ENCODE measurements at regions not wholly inside any gene's neighbourhood (a gene's known extent, or its start where the extent isn't known, plus 50 kb on each side); places are given as distances from the start of the nearest gene placed in this dataset.

- in situ Hi-C loops (cut with MboI; ENCODE audit: low sequenced_read_pairs): no loop called here
- no peak overlapping the region for H3K14ac ChIP-seq (replicated peaks; ENCODE audit: low read depth, low read length)
- H3K36me3 ChIP-seq (ENCODE audit: control insufficient read depth, insufficient read depth, low read length): no peaks in the 10 kb centered on the region
- H4K20me1 ChIP-seq (ENCODE audit: insufficient read depth, low read length): no peaks in the 10 kb centered on the region
- CTCF ChIA-PET: interaction anchor here (0.6 kb wide), 1 partner anchor 705 kb away, joined by 5 read pairs; no protein-coding TSS in a partner anchor
- H2BK20ac ChIP-seq (ENCODE audit: low read depth, low read length): no peak overlapping the region
- no peak for DNase-seq
- no peak overlapping the region for H2BK120ac ChIP-seq (ENCODE audit: low read depth, low read length)
- H2AK9ac ChIP-seq (replicated peaks; ENCODE audit: low read depth, low read length, poor library complexity): no peak overlapping the region
- no peaks in the 10 kb centered on the region for H3K9me1 ChIP-seq (ENCODE audit: insufficient read depth, low read length)
- no peak overlapping the region for H3K4me2 ChIP-seq (ENCODE audit: low read depth, low read length)
- H3K27ac ChIP-seq (ENCODE audit: insufficient read depth, low read length): no peak overlapping the region
- ATAC-seq (ENCODE audit: low read depth): no peak
- whole genome bisulfite sequencing, 2 experiments (ENCODE audit: extremely low coverage in 2 of 2, insufficient read length in 1 of 2): 49% methylated on average over 2 of the region's 3 CpGs; no CpG with 5 or more reads in 1 of the 2 experiments
- TF ChIP-seq RCOR1 (IDR thresholded peaks at IDR 0.05; ENCODE audit: insufficient replicate concordance, low read length): no peak
- no peak for TF ChIP-seq POLR2A (IDR thresholded peaks at IDR 0.05; ENCODE audit: low read depth, low read length)
- TF ChIP-seq CEBPB (IDR thresholded peaks at IDR 0.05; ENCODE audit: low read depth, low read length): no peak
- TF ChIP-seq, protein P1, sequence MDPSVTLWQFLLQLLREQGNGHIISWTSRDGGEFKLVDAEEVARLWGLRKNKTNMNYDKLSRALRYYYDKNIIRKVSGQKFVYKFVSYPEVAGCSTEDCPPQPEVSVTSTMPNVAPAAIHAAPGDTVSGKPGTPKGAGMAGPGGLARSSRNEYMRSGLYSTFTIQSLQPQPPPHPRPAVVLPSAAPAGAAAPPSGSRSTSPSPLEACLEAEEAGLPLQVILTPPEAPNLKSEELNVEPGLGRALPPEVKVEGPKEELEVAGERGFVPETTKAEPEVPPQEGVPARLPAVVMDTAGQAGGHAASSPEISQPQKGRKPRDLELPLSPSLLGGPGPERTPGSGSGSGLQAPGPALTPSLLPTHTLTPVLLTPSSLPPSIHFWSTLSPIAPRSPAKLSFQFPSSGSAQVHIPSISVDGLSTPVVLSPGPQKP (IDR thresholded peaks at IDR 0.05; ENCODE audit: borderline replicate concordance, low read depth, low read length): no peak
- no peak for TF ChIP-seq SMC3 (IDR thresholded peaks at IDR 0.05; ENCODE audit: low read depth, low read length)
- no peak for TF ChIP-seq CTCF (conservative IDR thresholded peaks at IDR 0.05; ENCODE audit: low read depth, low read length)
- no peak for TF ChIP-seq MAZ (IDR thresholded peaks at IDR 0.05; ENCODE audit: borderline replicate concordance, low read depth, low read length)
- no peak for TF ChIP-seq NFE2L2 (IDR thresholded peaks at IDR 0.05; ENCODE audit: low read depth, low read length)
- no peak for TF ChIP-seq RAD21 (IDR thresholded peaks at IDR 0.05; ENCODE audit: low read length)
- TF ChIP-seq RFX5 (IDR thresholded peaks at IDR 0.05; ENCODE audit: low read depth, low read length): no peak
- no peak for TF ChIP-seq MXI1 (IDR thresholded peaks at IDR 0.05; ENCODE audit: borderline replicate concordance, low read depth, low read length)
- H3K18ac ChIP-seq (ENCODE audit: low read depth, low read length): no peak overlapping the region
- no peak overlapping the region for H2BK15ac ChIP-seq (ENCODE audit: low read depth, low read length)
- no peak overlapping the region for H2AFZ ChIP-seq (replicated peaks; ENCODE audit: low read length, poor library complexity)
- H3K79me1 ChIP-seq (ENCODE audit: low read depth in 1 of 2, low read length in 2 of 2): no peaks in the 10 kb centered on the region
- no peak overlapping the region for H3K23ac ChIP-seq (ENCODE audit: low read depth, low read length)
- H4K8ac ChIP-seq (ENCODE audit: low read depth in 2 of 2, low read length in 2 of 2): no peak overlapping the region
- H3K4me1 ChIP-seq (ENCODE audit: control insufficient read depth, insufficient read depth, low read length): no peaks in the 10 kb centered on the region
- POLR2A ChIA-PET (ENCODE audit: unreplicated experiment): no interaction called here
- dilution Hi-C loops (cut with HindIII; ENCODE audit: low sequenced_read_pairs, unreplicated experiment): no loop called here
- no peaks in the 10 kb centered on the region for H3K27me3 ChIP-seq (ENCODE audit: control insufficient read depth, insufficient read depth, low read length)
- intact Hi-C loops (cut with micrococcal nuclease): no loop called here
- peaks cover 20% of the 10 kb centered on the region for H3K9me3 ChIP-seq (ENCODE audit: control insufficient read depth, insufficient read depth, low read length)
- no peak overlapping the region for H2AK5ac ChIP-seq (ENCODE audit: low read depth, low read length)
- BruUV-seq (replicated peaks): no TSS peak
- H4K91ac ChIP-seq (ENCODE audit: insufficient read depth, low read depth, low read length): no peak overlapping the region
- no peak overlapping the region for H4K5ac ChIP-seq (ENCODE audit: low read depth, low read length)
- H2BK5ac ChIP-seq (ENCODE audit: low read depth, low read length, poor library complexity, severe bottlenecking): no peak overlapping the region
- H3K56ac ChIP-seq (ENCODE audit: extremely low read depth, insufficient read depth, low read length): no peak overlapping the region
- H3K4ac ChIP-seq (ENCODE audit: low read depth, low read length): no peak overlapping the region
- H3K4me3 ChIP-seq (ENCODE audit: insufficient read depth, low read depth, low read length): no peak overlapping the region
- H3K9ac ChIP-seq (ENCODE audit: low read depth, low read length): no peak overlapping the region
Measured at GRCh38 chr4:161254375-161254774, 909.4 kb downstream of the FSTL5 start.

Data from IMR-90 (cell line).